ACHN (cell line): ENCODE measurements at regions not wholly inside any gene's neighbourhood (a gene's known extent, or its start where the extent isn't known, plus 50 kb on each side); places are given as distances from the start of the nearest gene placed in this dataset.

Experiments used
- DNase-seq: peaks from one replicate; pipeline ENCODE4 v3.0.0-alpha.2; 2015
- in situ Hi-C: cut with HindIII; loops from 2 replicates; pipeline ENCODE4 v1.10.0; 2017; ENCODE audit warnings: low sequenced_read_pairs, low pct_ligation_motif_present, low pct_unique_long_range_greater_than_20kb

- DNase-seq = no peak
- in situ Hi-C loops = no loop called here
These were observed 237.3 kb upstream of the GRID2 start for GRCh38 chr4:92066485-92066884.

GRCh38 chr4:92071587-92071986 lies 232.2 kb upstream of the GRID2 start:
- in situ Hi-C loops = no loop called here

GRCh38 chr4:92074839-92075238 lies 228.9 kb upstream of the GRID2 start:
- DNase-seq = no peak
- in situ Hi-C loops = no loop called here

More at GRCh38 chr4:92071587-92071986, 232.2 kb upstream of the GRID2 start:
- no peak for DNase-seq

GRCh38 chr4:92090887-92091286 lies 212.9 kb upstream of the GRID2 start:
- in situ Hi-C loops = no loop called here

GRCh38 chr4:92091335-92091734 lies 212.4 kb upstream of the GRID2 start:
- DNase-seq = peak; percentile 2
- in situ Hi-C loops = no loop called here

More at GRCh38 chr4:92090887-92091286, 212.9 kb upstream of the GRID2 start:
- no peak for DNase-seq

GRCh38 chr4:92099861-92100260 lies 203.9 kb upstream of the GRID2 start:
- no peak for DNase-seq
- in situ Hi-C loops = no loop called here

- no peak for DNase-seq
- in situ Hi-C loops = no loop called here
These were observed 202.8 kb upstream of the GRID2 start for GRCh38 chr4:92100975-92101374.

GRCh38 chr4:92101737-92102172 lies 202.0 kb upstream of the GRID2 start:
- in situ Hi-C loops = no loop called here
- peak; percentile 1 for DNase-seq

- in situ Hi-C loops = no loop called here
- DNase-seq = no peak
These were observed 199.3 kb upstream of the GRID2 start for GRCh38 chr4:92104506-92104905.

- in situ Hi-C loops = no loop called here
- DNase-seq = no peak
These were observed 196.9 kb upstream of the GRID2 start for GRCh38 chr4:92106816-92107215.

- no peak for DNase-seq
- in situ Hi-C loops = no loop called here
These were observed 192.3 kb upstream of the GRID2 start for GRCh38 chr4:92111493-92111892.

GRCh38 chr4:92112805-92113204 lies 191.0 kb upstream of the GRID2 start:
- in situ Hi-C loops = no loop called here

GRCh38 chr4:92120810-92121498 lies 182.8 kb upstream of the GRID2 start:
- in situ Hi-C loops = no loop called here
- no peak for DNase-seq

More at GRCh38 chr4:92112805-92113204, 191.0 kb upstream of the GRID2 start:
- no peak for DNase-seq

GRCh38 chr4:92122911-92123310 lies 180.9 kb upstream of the GRID2 start:
- in situ Hi-C loops = no loop called here

GRCh38 chr4:92128676-92129075 lies 175.1 kb upstream of the GRID2 start:
- no peak for DNase-seq
- in situ Hi-C loops = no loop called here

More at GRCh38 chr4:92122911-92123310, 180.9 kb upstream of the GRID2 start:
- DNase-seq = no peak

GRCh38 chr4:92129408-92129994 lies 174.3 kb upstream of the GRID2 start:
- no peak for DNase-seq
- in situ Hi-C loops = no loop called here

GRCh38 chr4:92136434-92136833 lies 167.3 kb upstream of the GRID2 start:
- no peak for DNase-seq
- in situ Hi-C loops = no loop called here

GRCh38 chr4:92163348-92163747 lies 140.4 kb upstream of the GRID2 start:
- in situ Hi-C loops = no loop called here
- peak; percentile 13 for DNase-seq

GRCh38 chr4:92170340-92170739 lies 133.4 kb upstream of the GRID2 start:
- in situ Hi-C loops = no loop called here
- no peak for DNase-seq

- in situ Hi-C loops = no loop called here
- peak; percentile 2 for DNase-seq
These were observed 131.6 kb upstream of the GRID2 start for GRCh38 chr4:92172203-92172602.
